ENCODE measurements at regions not wholly inside any gene's neighbourhood (a gene's known extent, or its start where the extent isn't known, plus 50 kb on each side); places are given as distances from the start of the nearest gene placed in this dataset.

- DNase-seq = no peak
Measured at GRCh38 chr1:106646261-106646784, 410.2 kb upstream of the PRMT6 start.

GRCh38 chr1:106646816-106647215 is 409.7 kb upstream of the PRMT6 start:
- DNase-seq = no peak

GRCh38 chr1:106651028-106651762 is 405.3 kb upstream of the PRMT6 start:
- no peak for DNase-seq

GRCh38 chr1:106659490-106660244 is 396.8 kb upstream of the PRMT6 start:
- no peak for DNase-seq

DNA sequence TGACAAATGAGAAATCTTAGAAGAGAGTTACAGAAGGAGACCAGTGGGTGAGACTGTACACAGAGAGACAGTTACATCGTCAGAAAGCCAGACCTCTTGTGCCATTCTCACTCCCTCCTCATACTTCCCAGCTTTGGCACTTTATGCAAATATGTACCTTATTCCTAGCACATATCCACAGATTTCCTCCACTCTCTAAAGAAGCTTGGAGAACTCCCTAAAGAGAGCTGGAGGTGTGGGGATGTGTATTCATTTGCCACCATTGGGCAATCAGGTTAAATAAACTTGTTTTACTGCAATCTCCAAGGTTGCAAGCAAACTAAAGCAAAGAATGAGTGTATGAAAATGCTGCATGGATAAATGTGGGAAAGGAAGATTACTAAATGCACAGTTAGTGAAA is 380.9 kb upstream of the PRMT6 start:
- DNase-seq = no peak

GRCh38 chr1:106676021-106676420 is 380.5 kb upstream of the PRMT6 start:
- no peak for DNase-seq

DNA sequence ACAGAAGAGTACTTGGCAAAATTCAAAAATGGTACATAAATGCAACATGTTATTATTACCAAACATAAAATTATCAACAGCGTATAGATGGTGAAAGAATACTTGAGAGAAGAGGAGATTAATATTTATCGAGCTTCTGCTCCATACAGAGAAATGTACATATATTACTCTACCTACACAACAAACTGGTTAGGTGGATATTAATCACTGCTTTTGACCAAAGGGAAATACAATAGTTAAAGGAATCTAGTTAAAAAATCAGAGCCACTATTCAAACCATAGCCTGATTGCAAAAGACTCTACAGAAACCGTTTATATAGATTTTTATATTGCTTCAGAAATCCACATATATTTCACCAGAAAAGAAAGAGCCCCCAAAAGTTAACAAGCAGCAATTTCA is 379.3 kb upstream of the PRMT6 start:
- no peak for DNase-seq

DNA sequence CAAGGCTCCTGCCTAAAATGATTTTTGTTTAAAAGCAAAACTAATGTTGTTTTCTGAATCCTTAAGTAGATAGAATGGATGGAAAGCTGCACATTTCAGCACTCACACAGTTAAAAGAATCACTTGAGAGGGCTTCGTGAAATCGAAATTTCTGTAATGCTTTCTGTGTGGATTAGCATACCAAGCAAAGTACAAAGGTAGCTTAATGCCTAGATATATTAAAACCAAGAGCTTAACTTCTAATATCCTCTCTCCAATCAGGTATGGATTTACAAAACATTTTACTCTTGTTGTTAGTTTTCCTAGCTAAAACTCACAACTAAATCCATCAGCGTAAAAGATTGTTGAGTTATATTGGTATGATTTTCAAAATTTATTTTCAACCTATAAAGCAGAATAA is 378.8 kb upstream of the PRMT6 start:
- DNase-seq = no peak

DNA sequence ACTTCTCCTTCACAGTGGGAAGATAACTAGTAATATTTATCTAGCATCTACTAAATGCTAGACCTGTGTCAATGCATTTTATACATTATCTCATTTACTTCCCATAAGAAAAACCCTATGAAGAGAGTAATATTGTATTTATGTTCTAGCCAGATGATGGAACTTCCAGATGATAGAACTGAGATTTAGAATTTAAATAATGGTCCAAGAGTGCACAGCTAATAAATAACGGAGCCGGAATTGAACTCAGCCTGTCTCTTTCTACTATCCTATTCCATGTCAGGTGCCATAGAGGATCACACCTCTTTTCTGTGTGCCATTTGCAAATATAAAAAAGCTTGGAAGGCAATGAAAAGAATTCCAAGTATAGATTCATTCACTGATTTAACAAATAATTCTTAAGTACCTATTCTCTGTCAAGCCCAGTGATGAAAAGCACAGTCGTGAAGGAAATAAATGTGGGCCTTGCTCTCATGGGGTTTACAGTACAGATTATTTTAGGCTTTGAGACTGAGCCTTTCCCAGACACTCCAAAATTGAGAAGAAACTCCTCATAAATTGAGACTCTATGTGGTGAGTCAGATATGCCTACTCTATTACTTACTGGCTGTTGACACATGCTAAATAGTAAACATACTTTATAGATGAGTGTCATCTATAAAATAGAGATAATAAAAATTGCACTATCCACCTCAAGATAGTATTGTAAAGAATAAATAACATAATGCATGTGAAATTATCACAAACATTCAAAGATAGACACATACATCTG is 378.0 kb upstream of the PRMT6 start:
- DNase-seq = no peak

DNA sequence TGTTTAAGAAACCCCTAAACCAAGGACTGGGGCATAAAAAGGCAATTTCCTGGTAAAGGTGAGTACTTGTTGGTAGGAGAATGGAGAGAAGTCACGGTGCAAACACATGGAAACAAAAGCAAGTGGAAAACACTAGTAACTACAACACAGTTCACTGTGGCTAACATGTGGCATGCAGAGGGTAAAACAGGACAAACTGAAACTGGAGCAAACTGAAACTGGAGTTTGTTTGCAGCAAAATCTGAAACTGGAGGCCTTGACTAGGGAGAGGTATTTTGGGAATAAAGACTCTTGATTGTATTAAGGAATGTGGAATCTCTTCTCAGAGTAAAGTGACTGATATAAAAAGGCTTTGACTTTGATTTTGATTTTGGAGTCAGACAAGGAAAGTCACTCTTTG is 376.3 kb upstream of the PRMT6 start:
- DNase-seq = no peak

- DNase-seq = no peak
Measured at GRCh38 chr1:106680776-106681344, 375.6 kb upstream of the PRMT6 start.

DNA sequence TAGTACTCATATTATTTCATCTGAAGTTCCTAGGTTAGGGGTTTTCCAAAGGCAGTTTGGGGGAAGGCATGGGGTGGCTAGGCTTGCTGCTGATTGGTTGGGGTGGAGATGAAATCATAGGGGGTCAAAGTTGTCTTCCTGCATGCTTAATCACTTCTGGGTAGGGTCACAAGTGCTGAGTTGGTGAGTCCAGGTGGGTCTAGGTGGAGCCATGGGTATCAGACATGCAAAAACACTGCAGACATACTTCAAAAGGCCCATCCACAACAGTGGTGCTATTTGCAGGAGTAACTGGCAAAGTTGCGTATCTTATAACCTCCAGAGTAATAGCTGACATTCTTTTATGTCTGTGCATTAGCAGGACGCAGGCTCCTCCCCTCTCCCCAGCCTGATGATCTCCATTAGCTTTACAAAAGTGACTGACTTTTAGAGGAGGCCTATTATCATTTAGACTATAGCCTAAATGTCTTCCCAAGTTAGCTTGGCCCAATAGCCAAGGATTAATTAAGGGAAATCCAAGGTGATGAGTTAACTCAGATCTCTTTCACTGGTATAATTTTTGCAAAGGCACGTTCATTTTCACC is 374.4 kb upstream of the PRMT6 start:
- no peak for DNase-seq

- no peak for DNase-seq
Measured at GRCh38 chr1:106688446-106688845, 368.0 kb upstream of the PRMT6 start.

DNA sequence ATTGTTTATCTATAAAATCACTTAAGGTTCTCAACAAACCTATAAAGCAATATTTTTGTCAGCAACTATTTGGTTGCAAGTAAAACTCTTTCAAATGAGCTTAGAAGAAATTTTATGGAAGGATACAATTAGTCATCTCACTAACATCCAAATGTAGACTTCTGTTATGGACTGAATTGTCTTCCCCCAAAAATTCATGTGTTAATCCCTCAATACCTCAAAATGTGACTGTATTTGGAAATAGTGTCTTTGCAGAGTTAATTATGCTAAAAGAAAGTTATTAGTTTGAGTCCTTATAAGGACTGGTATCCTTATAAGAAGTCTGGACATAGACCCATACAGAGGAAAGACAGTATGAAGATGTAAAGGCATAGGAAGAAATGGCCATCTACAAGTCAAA is 357.8 kb upstream of the PRMT6 start:
- DNase-seq = no peak

GRCh38 chr1:106699433-106699832 is 357.0 kb upstream of the PRMT6 start:
- DNase-seq = no peak

GRCh38 chr1:106700211-106700610 is 356.3 kb upstream of the PRMT6 start:
- no peak for DNase-seq

DNA sequence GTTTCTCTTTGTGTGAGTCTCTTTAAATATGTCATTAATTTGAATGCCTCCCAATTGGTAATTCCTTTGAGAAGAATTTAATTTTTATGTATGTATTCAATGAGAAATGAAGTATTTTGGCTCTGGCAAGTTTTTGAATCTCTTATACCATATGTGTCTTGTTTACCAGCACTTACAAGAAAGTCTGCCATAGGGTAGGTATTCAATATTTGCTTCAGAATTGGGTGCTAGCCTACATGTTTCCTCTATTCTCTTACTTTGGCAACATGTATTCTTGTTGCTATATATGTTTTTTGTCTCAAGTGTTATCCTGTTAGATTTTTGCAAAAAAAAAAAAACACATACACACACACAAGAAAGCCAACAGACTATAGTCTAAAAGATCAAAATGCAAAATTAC is 350.5 kb upstream of the PRMT6 start:
- DNase-seq = no peak

DNA sequence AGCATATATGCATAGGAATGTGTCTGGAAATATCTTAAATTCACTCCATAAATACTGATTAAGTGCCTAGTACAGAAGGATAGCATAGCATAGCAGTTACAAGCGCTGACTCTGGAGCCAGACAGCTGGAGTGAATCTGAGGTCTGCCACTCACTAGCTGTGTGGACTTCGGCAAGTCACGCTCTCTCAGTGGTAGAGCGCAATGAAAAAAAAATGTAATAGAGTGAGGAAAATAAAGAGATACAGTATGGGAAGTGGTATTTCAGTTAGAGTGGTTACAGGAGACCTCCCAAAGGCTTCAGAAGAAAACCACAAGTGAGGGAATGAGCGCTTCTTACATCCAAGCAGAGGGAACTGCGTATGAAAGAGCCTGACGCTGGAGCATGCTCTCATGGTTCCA is 338.9 kb upstream of the PRMT6 start:
- no peak for DNase-seq

- DNase-seq = no peak
Measured at GRCh38 chr1:106721790-106722189, 334.7 kb upstream of the PRMT6 start.

- DNase-seq = no peak
Measured at GRCh38 chr1:106722466-106722865, 334.0 kb upstream of the PRMT6 start.

DNA sequence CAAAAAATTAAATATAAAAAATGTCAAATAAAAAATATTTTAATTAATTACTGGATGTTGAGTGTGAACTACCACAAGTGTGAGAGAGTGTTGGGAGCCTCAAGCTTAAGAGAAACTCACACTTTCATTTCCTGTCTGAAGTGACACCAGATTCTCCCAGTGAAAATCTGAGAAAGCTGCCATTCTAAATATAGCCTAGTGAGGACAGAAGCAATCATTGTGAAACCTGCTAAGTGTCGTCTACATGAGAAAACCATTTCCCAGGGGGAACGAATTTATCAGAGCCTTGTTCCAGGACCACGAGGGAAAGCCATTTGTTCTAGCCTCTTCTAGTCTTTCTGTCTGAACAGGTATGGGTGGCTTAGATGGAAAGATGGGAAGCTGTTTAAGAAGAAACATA is 329.3 kb upstream of the PRMT6 start:
- DNase-seq = no peak

GRCh38 chr1:106746448-106747085 is 309.9 kb upstream of the PRMT6 start:
- no peak for DNase-seq

Measured in NCI-H1417 treated with DMSO at 0.1 percent for 48 hours (cell line).